22Rv1 (cell line): ENCODE measurements at regions not wholly inside any gene's neighbourhood (a gene's known extent, or its start where the extent isn't known, plus 50 kb on each side); places are given as distances from the start of the nearest gene placed in this dataset.

ENCODE experiments used
- ZFX ChIP-seq: fragments of 450-650 bp; IDR thresholded peaks from 2 replicates; pipeline ENCODE4 v1.6.1; 2017; ENCODE audit warnings: antibody characterized with exemption, borderline replicate concordance
- TF ChIP-seq, protein P1 (sequence below): fragments of 450-650 bp; IDR thresholded peaks from 2 replicates; pipeline ENCODE4 v1.5.1; 2017; ENCODE audit warnings: mild to moderate bottlenecking

DNA sequence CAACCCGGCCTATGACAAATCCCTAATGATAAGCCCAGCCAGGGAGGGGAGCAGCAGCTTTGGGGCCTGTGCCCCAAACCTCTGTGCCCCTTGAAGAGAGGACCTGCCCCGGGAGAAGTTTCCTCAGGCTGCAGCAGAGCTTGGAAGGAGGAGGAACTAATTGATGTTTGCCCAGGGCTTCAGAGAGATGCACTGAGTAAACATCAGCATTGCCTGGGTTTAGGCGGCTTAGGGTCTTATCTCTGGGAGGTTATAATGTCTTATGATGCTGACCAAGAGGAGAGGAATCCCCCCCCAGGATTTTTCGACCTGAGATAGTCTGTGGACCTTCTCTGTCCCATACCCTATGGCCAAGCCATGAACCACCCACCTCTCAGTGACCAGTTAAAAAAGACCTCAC, 148.7 kb upstream of the SDK2 start:
- TF ChIP-seq, protein P1, sequence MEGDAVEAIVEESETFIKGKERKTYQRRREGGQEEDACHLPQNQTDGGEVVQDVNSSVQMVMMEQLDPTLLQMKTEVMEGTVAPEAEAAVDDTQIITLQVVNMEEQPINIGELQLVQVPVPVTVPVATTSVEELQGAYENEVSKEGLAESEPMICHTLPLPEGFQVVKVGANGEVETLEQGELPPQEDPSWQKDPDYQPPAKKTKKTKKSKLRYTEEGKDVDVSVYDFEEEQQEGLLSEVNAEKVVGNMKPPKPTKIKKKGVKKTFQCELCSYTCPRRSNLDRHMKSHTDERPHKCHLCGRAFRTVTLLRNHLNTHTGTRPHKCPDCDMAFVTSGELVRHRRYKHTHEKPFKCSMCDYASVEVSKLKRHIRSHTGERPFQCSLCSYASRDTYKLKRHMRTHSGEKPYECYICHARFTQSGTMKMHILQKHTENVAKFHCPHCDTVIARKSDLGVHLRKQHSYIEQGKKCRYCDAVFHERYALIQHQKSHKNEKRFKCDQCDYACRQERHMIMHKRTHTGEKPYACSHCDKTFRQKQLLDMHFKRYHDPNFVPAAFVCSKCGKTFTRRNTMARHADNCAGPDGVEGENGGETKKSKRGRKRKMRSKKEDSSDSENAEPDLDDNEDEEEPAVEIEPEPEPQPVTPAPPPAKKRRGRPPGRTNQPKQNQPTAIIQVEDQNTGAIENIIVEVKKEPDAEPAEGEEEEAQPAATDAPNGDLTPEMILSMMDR, result no peak
- no peak for TF ChIP-seq ZFX
